ENCODE measurements at regions not wholly inside any gene's neighbourhood (a gene's known extent, or its start where the extent isn't known, plus 50 kb on each side); places are given as distances from the start of the nearest gene placed in this dataset.

DNA sequence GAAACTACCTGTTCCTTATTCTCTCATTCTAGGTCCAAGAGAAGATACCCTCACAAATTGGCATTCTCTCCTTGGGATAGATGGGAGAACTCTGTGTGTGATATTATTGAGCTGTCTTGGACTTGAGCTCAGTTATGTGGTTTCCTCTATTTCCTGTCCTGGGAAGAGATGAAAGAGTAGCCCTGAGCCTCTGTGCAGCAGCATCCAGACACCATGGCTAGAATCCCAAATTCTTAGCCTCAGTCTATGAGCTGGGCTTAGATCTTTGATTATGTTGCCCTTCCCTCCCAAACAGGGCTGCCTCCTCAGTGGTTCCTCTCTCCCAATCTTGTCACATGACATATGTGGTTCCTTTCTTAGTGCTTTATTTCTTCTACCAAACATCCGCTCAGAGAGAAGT is 290.7 kb downstream of the SPRY2 start:
- H3K36me3 ChIP-seq: no peaks in the 10 kb centered on the region
- intact Hi-C loops (cut with DNase I; ENCODE audit: low total_unique reads): no loop called here

DNA sequence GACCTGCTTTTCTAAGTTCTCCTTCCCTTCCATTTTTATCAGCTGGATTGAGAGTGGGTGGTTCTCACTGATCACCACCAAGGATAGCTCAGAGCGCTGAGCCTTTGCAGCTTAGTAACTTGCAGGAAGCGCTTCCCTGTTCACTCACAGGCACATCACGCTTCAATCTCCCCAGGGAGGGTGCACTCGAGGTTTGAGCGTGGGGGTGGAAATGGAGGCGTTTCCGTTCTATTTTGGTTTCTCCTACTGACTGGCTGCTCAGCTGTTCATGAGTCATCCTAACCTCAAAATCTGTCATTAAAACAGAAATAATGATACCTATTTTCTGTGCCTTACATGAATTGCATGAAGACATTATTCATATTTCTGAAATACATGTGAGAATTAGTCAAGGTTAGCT is 292.1 kb downstream of the SPRY2 start:
- H3K27ac ChIP-seq: no peak overlapping the region
- peak; percentile 59 for DNase-seq
- H3K27me3 ChIP-seq: no peaks in the 10 kb centered on the region
- in situ Hi-C loops (cut with MboI; ENCODE audit: low pct_ligation_motif_present in 1 of 4, low pct_unique_long_range_greater_than_20kb in 1 of 4, low sequenced_read_pairs in 3 of 4) (no loop called here), intact Hi-C loops (cut with DNase I; ENCODE audit: low total_unique reads) (no loop called here)
- 39 to 67% methylated on average over 3 to 7 of the region's 7 CpGs for WGBS, 2 donors (ENCODE audit: low coverage in 1 of 2)
- no peaks in the 10 kb centered on the region for H3K9me3 ChIP-seq
- H3K4me1 ChIP-seq: peaks cover 0 to 19% (median 0%) of the 10 kb centered on the region in 4 donors
- no peak overlapping the region for H3K4me3 ChIP-seq
- TF ChIP-seq EP300 (IDR thresholded peaks at IDR 0.05; ENCODE audit: low read depth) (no peak), POLR2A (IDR thresholded peaks at IDR 0.05) (no peak), POLR2AphosphoS5 (IDR thresholded peaks at IDR 0.05) (peak in 1 of 3 donors; percentile 9)
- H3K36me3 ChIP-seq: no peaks in the 10 kb centered on the region

More for the DNA sequence above, 290.7 kb downstream of the SPRY2 start:
- TF ChIP-seq POLR2AphosphoS5 (IDR thresholded peaks at IDR 0.05) (no peak), EP300 (IDR thresholded peaks at IDR 0.05; ENCODE audit: low read depth) (no peak), POLR2A (IDR thresholded peaks at IDR 0.05) (no peak)
- TF ChIP-seq, protein P1, sequence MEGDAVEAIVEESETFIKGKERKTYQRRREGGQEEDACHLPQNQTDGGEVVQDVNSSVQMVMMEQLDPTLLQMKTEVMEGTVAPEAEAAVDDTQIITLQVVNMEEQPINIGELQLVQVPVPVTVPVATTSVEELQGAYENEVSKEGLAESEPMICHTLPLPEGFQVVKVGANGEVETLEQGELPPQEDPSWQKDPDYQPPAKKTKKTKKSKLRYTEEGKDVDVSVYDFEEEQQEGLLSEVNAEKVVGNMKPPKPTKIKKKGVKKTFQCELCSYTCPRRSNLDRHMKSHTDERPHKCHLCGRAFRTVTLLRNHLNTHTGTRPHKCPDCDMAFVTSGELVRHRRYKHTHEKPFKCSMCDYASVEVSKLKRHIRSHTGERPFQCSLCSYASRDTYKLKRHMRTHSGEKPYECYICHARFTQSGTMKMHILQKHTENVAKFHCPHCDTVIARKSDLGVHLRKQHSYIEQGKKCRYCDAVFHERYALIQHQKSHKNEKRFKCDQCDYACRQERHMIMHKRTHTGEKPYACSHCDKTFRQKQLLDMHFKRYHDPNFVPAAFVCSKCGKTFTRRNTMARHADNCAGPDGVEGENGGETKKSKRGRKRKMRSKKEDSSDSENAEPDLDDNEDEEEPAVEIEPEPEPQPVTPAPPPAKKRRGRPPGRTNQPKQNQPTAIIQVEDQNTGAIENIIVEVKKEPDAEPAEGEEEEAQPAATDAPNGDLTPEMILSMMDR (IDR thresholded peaks at IDR 0.05): no peak
- 78 to 92% methylated on average over 1 of the region's 1 CpG for WGBS, 2 donors (ENCODE audit: low coverage in 1 of 2)
- Histone ChIP-seq H3K27me3 (no peaks in the 10 kb centered on the region), H3K27ac (no peak overlapping the region), H3K9me3 (no peaks in the 10 kb centered on the region), H3K4me3 (no peak overlapping the region), H3K4me1 (peaks cover 0 to 19% (median 0%) of the 10 kb centered on the region in 4 donors)
- DNase-seq: no peak
- in situ Hi-C loops (cut with MboI; ENCODE audit: low pct_ligation_motif_present in 1 of 4, low pct_unique_long_range_greater_than_20kb in 1 of 4, low sequenced_read_pairs in 3 of 4): no loop called here

- no peak for DNase-seq
- Histone ChIP-seq H3K27me3 (no peaks in the 10 kb centered on the region), H3K4me1 (peaks cover 0 to 19% (median 0%) of the 10 kb centered on the region in 4 donors), H3K36me3 (no peaks in the 10 kb centered on the region), H3K9me3 (no peaks in the 10 kb centered on the region), H3K27ac (no peak overlapping the region), H3K4me3 (no peak overlapping the region)
- intact Hi-C loops (cut with DNase I; ENCODE audit: low total_unique reads): no loop called here
- TF ChIP-seq EP300 (IDR thresholded peaks at IDR 0.05; ENCODE audit: low read depth) (no peak), POLR2A (IDR thresholded peaks at IDR 0.05) (no peak), POLR2AphosphoS5 (IDR thresholded peaks at IDR 0.05) (no peak)
- TF ChIP-seq, protein P1 (IDR thresholded peaks at IDR 0.05): no peak
- in situ Hi-C loops (cut with MboI; ENCODE audit: low pct_ligation_motif_present in 1 of 4, low pct_unique_long_range_greater_than_20kb in 1 of 4, low sequenced_read_pairs in 3 of 4): no loop called here
- WGBS, 2 donors (ENCODE audit: low coverage in 1 of 2): 77% methylated on average over 1 of the region's 1 CpG; no CpG with 5 or more reads in 1 of the 2 donors
Measured at GRCh38 chr13:80048030-80048429, 292.9 kb downstream of the SPRY2 start.

- intact Hi-C loops (cut with DNase I; ENCODE audit: low total_unique reads): no loop called here
- H3K9me3 ChIP-seq: no peaks in the 10 kb centered on the region
- H3K36me3 ChIP-seq: no peaks in the 10 kb centered on the region
- no peak for TF ChIP-seq EP300 (IDR thresholded peaks at IDR 0.05; ENCODE audit: low read depth)
- no peak for TF ChIP-seq POLR2A (IDR thresholded peaks at IDR 0.05)
- 66 to 67% methylated on average over 8 of the region's 8 CpGs for WGBS, 2 donors (ENCODE audit: low coverage in 1 of 2)
- in situ Hi-C loops (cut with MboI; ENCODE audit: low pct_ligation_motif_present in 1 of 4, low pct_unique_long_range_greater_than_20kb in 1 of 4, low sequenced_read_pairs in 3 of 4): no loop called here
- DNase-seq: no peak
- no peak overlapping the region for H3K27ac ChIP-seq
- peaks cover 0 to 19% (median 0%) of the 10 kb centered on the region in 4 donors for H3K4me1 ChIP-seq
- H3K27me3 ChIP-seq: no peaks in the 10 kb centered on the region
- H3K4me3 ChIP-seq: no peak overlapping the region
Measured at GRCh38 chr13:80047406-80047805, 293.5 kb downstream of the SPRY2 start.

DNA sequence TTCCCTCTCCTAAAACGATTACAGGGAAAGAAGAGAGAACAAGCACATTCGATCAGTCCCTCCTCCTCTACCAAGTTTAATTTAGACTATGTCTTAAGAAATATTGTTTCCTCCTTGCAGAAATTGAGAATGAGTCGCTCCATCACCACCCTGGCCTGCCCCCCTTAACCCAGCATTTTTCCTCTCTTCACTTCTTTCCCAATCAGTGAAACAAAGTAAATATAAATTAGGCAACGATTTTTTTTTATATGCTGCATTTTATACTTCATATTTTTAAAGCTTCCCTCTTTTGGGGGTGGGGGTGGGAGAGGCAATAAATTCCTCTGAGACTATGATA is 300.0 kb downstream of the SPRY2 start:
- 41 to 52% methylated on average over 4 of the region's 4 CpGs for WGBS, 2 donors (ENCODE audit: low coverage in 1 of 2)
- H3K4me1 ChIP-seq: peaks cover 0 to 10% (median 3%) of the 10 kb centered on the region in 4 donors
- no peak for DNase-seq
- intact Hi-C loops (cut with DNase I; ENCODE audit: low total_unique reads) (no loop called here), in situ Hi-C loops (cut with MboI; ENCODE audit: low pct_ligation_motif_present in 1 of 4, low pct_unique_long_range_greater_than_20kb in 1 of 4, low sequenced_read_pairs in 3 of 4) (no loop called here)
- H3K27me3 ChIP-seq: no peaks in the 10 kb centered on the region
- no peak overlapping the region for H3K27ac ChIP-seq
- no peaks in the 10 kb centered on the region for H3K36me3 ChIP-seq
- H3K4me3 ChIP-seq: no peak overlapping the region
- H3K9me3 ChIP-seq: no peaks in the 10 kb centered on the region
- no peak for TF ChIP-seq EP300 (IDR thresholded peaks at IDR 0.05; ENCODE audit: low read depth)
- TF ChIP-seq, protein P1 (IDR thresholded peaks at IDR 0.05): no peak
- no peak for TF ChIP-seq POLR2A (IDR thresholded peaks at IDR 0.05)
- TF ChIP-seq POLR2AphosphoS5 (IDR thresholded peaks at IDR 0.05): no peak

Measured in transverse colon (tissue), 4 donors.